ENCODE measurements at regions not wholly inside any gene's neighbourhood (a gene's known extent, or its start where the extent isn't known, plus 50 kb on each side); places are given as distances from the start of the nearest gene placed in this dataset.
"Not testable (repeated sequence)": the region's sequence is repeated elsewhere in the genome, so short reads cannot be mapped to it uniquely, and the experiment has no call there.

GRCh38 chr6:79392094-79392493, 145.1 kb downstream of the LCA5 start:
- DNase-seq (ENCODE audit: low spot score) = no peak

GRCh38 chr6:79391480-79391879, 145.8 kb downstream of the LCA5 start:
- no peak for DNase-seq (ENCODE audit: low spot score)

GRCh38 chr6:79385893-79386292, 151.3 kb downstream of the LCA5 start:
- DNase-seq (ENCODE audit: low spot score) = no peak

- DNase-seq (ENCODE audit: low spot score) = no peak
Observed at GRCh38 chr6:79385333-79385732, 150.9 kb upstream of the HMGN3 start.

- no peak for DNase-seq (ENCODE audit: low spot score)
Observed at GRCh38 chr6:79384845-79385244, 150.4 kb upstream of the HMGN3 start.

- DNase-seq (ENCODE audit: low spot score) = no peak
Observed at GRCh38 chr6:79378957-79379356, 144.5 kb upstream of the HMGN3 start.

- DNase-seq (ENCODE audit: low spot score) = no peak
Observed at GRCh38 chr6:79377888-79378348, 143.4 kb upstream of the HMGN3 start.

GRCh38 chr6:79377047-79377446, 142.6 kb upstream of the HMGN3 start:
- no peak for DNase-seq (ENCODE audit: low spot score)

GRCh38 chr6:79375635-79376337, 141.3 kb upstream of the HMGN3 start:
- DNase-seq (ENCODE audit: low spot score) = no peak

- DNase-seq (ENCODE audit: low spot score) = no peak
Observed at GRCh38 chr6:79374308-79374707, 139.8 kb upstream of the HMGN3 start.

GRCh38 chr6:79373880-79374279, 139.4 kb upstream of the HMGN3 start:
- DNase-seq (ENCODE audit: low spot score) = no peak

- DNase-seq (ENCODE audit: low spot score) = no peak
Observed at GRCh38 chr6:79373246-79373645, 138.8 kb upstream of the HMGN3 start.

- DNase-seq (ENCODE audit: low spot score) = no peak
Observed at GRCh38 chr6:79372757-79373156, 138.3 kb upstream of the HMGN3 start.

GRCh38 chr6:79369026-79369425, 134.5 kb upstream of the HMGN3 start:
- DNase-seq (ENCODE audit: low spot score) = no peak

- not testable (repeated sequence) for DNase-seq (ENCODE audit: low spot score)
Observed at GRCh38 chr6:79363441-79363840, 129.0 kb upstream of the HMGN3 start.

- not testable (repeated sequence) for DNase-seq (ENCODE audit: low spot score)
Observed at GRCh38 chr6:79361074-79361473, 126.6 kb upstream of the HMGN3 start.

GRCh38 chr6:79353226-79353625, 118.7 kb upstream of the HMGN3 start:
- DNase-seq (ENCODE audit: low spot score) = no peak

- no peak for DNase-seq (ENCODE audit: low spot score)
Observed at GRCh38 chr6:79338493-79338892, 104.0 kb upstream of the HMGN3 start.

GRCh38 chr6:79335133-79335674, 100.7 kb upstream of the HMGN3 start:
- DNase-seq (ENCODE audit: low spot score) = no peak

GRCh38 chr6:79334674-79335073, 100.2 kb upstream of the HMGN3 start:
- DNase-seq (ENCODE audit: low spot score) = no peak

- no peak for DNase-seq (ENCODE audit: low spot score)
Observed at GRCh38 chr6:79330704-79331103, 96.2 kb upstream of the HMGN3 start.

- DNase-seq (ENCODE audit: low spot score) = no peak
Observed at GRCh38 chr6:79313254-79313653, 78.8 kb upstream of the HMGN3 start.

- no peak for DNase-seq (ENCODE audit: low spot score)
Observed at GRCh38 chr6:79307321-79308036, 73.0 kb upstream of the HMGN3 start.
